Inflammatory macrophage treated with lipopolysaccharide for 1 hour (primary cell): ENCODE measurements at regions not wholly inside any gene's neighbourhood (a gene's known extent, or its start where the extent isn't known, plus 50 kb on each side); places are given as distances from the start of the nearest gene placed in this dataset.
A peak's percentile ranks its signal among the peaks of the same experiment; 100 is the strongest.

Experiments
- DNase-seq, 2 donors: peaks; one replicate each; pipeline ENCODE4 v3.0.0-alpha.2; 2020 to 2022

DNA sequence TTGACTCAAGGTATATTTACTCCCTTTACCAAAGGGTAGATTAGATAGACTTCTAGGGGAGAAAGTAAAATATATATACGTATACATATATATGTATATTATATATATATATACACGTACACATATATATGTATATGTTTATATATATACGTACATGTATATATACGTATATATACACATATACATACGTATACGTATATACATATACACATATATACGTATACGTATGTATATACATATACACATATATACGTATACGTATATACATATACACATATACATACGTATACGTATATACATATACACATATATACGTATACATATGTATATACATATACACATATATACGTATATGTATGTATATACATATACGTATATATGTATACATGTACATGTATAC, 430.5 kb upstream of the ANO3 start:
- no peak for DNase-seq

DNA sequence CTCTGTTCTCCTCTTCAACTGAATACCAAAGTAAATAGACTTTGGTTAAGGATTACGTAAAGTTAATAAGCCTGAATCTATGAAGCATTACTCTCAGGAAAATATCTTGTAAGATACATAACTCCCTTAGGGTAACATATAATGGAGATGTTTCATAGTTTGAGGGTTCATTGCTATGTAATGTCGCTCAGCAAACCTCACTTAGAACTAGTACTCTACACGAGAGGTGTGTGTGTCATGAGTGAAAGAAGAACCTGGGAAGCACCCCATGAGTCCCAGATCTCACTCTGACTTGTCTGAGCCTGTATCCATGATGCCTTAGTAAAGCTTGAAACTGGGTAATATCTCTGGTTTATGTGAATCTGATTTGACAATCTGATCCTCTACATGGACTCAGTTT, 429.5 kb upstream of the ANO3 start:
- DNase-seq = no peak

DNA sequence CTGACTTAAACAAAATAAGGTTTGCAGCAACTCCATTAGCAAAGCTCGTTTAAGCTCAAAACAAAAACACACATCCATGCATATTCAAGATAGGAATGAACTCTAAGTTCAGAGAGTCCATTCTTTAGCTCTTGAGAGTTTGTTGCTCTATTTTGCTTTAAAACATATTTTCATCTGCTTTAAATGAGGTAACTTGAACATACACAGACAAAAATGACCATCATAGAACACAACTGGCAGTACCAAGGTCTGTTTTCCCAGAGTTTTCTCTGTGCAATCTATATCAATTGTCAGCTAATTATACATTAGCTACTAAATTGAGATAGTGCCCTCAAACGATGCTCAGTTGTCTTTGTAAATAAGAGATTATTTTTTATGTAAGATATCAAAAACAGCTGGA, 423.2 kb upstream of the ANO3 start:
- DNase-seq = no peak

DNA sequence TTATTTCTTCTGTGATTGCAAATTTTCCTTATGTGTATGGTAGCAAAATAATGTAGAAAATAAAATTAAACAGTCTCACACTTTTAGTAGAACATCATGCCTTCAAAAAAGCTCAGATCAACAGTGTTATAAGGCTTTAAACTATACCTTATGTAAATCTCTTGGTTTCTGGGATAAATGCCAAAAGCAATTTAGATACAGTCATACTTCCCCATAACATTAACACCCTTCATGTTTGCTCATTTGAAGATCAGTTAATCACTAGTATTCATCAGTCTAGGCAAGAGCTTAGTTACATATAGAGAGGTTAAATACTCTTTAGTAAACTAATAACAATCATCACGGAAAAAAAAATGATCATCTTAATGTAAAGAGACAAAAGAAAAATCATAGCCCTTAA, 421.8 kb upstream of the ANO3 start:
- no peak for DNase-seq

DNA sequence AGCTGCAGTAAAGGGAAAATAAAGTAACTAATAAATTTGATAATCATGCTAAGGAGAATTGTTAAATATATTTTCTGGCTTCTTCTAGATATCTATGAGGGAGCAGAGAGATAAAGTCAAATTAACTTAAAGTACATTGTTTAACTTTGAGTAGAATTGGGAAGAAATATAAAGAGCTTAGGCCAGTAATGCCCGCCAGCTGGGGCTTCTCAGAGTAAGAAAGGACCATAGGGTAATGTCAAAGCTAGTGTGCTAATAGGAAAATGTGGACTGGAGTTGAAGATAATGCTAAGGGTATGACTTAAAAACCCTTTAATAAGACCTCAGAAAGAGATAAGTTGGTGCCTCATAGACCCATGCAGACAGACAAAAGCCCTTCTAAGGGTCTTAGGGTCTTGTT, 411.6 kb upstream of the ANO3 start:
- DNase-seq = no peak

DNA sequence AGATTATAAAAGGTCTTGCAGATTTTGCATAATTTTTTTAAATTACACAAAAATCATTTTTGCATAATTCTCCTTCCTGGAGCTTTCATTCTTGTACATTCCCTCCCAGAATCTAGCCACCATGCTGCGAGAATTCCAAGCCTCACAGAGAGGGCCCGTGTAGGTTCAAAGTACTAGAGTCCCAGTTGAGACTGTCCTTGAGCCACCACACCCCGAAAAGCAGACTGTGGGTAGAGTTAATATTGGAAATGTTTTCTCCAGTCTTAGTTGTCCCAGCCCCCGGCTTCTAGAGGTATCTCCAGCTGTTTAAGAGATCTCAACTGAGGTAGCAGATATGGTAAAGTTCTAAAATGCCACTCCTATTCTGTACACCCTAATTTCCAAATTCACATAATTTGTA, 407.3 kb upstream of the ANO3 start:
- DNase-seq = no peak

GRCh38 chr11:25925359-25925758, 406.6 kb upstream of the ANO3 start:
- DNase-seq = no peak

DNA sequence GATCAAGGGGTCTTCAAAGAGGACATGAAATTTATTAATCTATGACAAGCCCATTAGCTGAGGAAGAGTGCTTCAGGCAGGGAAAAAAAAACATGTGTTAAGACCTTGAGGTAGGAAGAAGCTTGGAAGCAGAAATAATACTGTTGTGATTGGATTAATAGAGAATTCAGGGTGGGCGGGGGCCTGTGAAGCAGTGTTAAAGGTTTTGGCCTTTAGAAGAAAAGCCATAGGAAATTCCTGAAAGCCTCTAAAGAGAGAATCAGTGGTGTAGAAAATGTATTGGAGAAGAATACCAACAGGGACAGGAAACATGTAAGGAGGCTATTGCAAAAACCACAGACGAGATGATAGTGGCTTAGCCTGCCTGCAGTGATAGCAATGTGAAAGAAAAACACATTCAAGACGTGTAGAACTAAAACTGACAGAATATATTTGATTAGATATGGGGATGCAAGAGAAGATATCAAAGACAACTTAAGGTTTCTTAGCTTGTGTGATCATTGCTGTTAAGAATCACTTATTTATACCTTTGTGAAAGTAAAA, 404.4 kb upstream of the ANO3 start:
- DNase-seq = no peak

DNA sequence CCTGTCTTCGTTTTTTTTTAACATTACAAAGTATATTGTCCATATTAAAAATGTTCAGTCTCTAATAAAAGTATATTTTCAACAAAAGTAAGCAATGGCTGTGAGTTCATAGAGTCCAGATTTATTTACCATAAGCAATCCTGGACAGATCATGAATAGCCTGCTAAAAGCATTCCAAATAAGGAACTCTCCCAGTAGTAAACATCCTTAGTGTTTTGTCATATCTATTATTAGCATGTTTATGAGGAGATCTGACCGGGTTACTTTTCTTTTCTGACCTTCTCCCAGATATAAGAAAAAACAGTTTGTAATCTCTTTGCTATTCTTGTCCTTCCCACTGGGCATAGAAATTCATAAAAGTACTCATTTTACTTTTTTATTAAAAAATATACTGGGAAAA, 403.9 kb upstream of the ANO3 start:
- no peak for DNase-seq

DNA sequence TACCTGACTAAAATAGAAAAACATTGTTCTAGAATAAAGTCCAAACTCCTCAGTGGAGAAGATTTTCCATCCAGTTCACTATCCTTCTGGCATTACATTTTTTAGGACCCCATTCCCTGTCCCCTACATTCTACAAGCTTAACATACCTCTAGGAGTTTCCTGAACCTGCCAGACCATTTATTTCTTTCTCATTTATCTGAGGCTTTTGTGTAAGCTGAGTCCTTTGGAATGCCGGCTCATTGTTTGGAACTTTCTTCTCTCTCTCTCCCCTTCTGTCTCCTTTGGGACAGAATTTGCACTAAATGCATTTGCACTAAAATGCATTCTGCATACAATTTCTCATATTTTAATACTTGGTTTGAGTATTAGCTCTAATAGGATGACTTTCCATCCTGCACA, 393.0 kb upstream of the ANO3 start:
- DNase-seq = no peak

DNA sequence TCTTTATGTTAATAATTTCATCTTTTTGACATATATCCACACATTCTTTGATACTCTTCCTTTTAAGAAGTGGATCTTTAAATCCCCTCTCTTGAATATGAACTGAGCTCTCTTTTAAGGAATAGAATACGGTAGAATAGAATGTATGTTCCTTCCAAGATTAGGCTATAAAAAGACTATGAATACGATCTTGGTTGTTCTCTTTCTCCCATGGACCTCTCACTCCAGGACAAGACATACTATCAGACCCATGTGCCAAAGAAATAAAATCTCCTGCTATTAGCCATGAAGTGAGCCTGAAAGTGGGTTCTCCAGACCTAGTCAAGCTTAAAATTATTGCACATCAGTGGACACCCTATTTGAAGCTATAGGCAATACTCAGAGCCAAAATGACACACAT, 392.2 kb upstream of the ANO3 start:
- DNase-seq = no peak

DNA sequence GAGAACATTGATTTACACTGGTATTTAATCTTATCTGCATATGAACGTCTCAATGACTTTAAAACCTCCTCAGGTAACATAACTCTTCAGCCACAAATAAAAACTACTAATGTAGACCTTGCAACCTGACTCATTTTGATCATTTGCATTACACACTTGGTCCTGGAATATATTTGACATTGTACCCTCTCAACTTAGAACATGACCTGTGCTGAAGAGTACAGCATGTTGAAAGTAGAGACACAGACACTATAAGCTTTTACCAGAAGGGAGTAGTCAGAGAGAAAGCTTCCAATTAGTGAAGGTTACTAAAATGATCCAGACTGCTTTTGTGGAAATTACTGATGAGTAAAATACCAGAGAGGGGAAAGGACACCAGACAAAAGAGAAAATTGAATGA, 390.6 kb upstream of the ANO3 start:
- DNase-seq = no peak

GRCh38 chr11:25943031-25943430, 388.9 kb upstream of the ANO3 start:
- no peak for DNase-seq

- no peak for DNase-seq
Observed at GRCh38 chr11:25943777-25944661, 387.9 kb upstream of the ANO3 start.

DNA sequence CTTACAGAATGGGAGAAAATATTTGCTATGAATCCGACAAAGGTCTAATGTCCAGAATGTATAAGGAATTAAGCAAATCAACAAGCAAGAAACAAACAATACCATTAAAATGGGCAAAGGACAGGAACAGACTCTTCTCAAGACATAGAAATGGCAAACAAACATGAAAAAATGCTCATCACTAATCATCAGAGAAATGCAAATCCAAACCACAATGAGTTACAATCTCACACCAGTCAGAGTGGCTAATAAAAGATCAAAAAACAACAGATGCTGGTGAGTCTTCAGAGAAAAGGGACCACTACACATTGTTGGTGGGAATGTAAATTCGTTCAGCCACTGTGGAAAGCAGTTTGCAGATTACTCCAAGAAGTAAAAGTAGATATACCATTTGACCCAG, 382.0 kb upstream of the ANO3 start:
- no peak for DNase-seq

- DNase-seq = no peak
Observed at GRCh38 chr11:25953006-25953405, 378.9 kb upstream of the ANO3 start.

GRCh38 chr11:25958045-25958444, 373.9 kb upstream of the ANO3 start:
- no peak for DNase-seq

GRCh38 chr11:25961539-25961938, 370.4 kb upstream of the ANO3 start:
- DNase-seq = no peak

- DNase-seq = no peak
Observed at GRCh38 chr11:25970726-25971508, 361.0 kb upstream of the ANO3 start.

GRCh38 chr11:25980091-25980490, 351.8 kb upstream of the ANO3 start:
- DNase-seq = no peak

DNA sequence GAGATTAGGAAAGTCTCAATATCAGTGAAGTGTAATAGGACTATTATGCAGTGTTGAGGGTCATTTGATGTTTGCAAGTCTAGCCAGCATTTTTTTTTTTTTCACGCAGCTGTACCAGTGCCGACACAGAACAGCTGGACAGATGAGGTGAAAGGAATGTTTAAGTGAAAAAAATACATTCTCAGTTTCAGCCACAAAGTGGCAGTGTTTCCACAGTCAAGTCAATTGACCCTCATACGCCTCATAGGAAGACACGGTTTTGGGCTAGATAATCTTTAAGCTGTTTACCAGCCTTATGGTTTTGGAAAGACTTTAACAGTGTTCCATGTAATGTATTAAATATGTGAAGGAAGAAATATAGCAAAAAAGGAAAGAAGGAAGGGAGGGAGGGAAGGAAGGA, 349.9 kb upstream of the ANO3 start:
- DNase-seq = peak in 1 of 2 donors; percentile 7

GRCh38 chr11:25983280-25983679, 348.6 kb upstream of the ANO3 start:
- no peak for DNase-seq

- no peak for DNase-seq
Observed at GRCh38 chr11:25988178-25988577, 343.8 kb upstream of the ANO3 start.

- no peak for DNase-seq
Observed at GRCh38 chr11:25990406-25990805, 341.5 kb upstream of the ANO3 start.
